Neural cell (in vitro differentiated cells): ENCODE measurements at regions not wholly inside any gene's neighbourhood (a gene's known extent, or its start where the extent isn't known, plus 50 kb on each side); places are given as distances from the start of the nearest gene placed in this dataset.

Experiments used
- CTCF ChIP-seq: fragments of 450-650 bp; IDR thresholded peaks from 2 replicates; pipeline ENCODE4 v1.5.1; 2014; ENCODE audit warnings: antibody characterized with exemption, mild to moderate bottlenecking, moderate library complexity; ENCODE audit not compliant: poor library complexity, severe bottlenecking
- POLR2AphosphoS5 ChIP-seq: IDR thresholded peaks from 2 replicates; pipeline ENCODE4 v1.6.1; 2012

DNA sequence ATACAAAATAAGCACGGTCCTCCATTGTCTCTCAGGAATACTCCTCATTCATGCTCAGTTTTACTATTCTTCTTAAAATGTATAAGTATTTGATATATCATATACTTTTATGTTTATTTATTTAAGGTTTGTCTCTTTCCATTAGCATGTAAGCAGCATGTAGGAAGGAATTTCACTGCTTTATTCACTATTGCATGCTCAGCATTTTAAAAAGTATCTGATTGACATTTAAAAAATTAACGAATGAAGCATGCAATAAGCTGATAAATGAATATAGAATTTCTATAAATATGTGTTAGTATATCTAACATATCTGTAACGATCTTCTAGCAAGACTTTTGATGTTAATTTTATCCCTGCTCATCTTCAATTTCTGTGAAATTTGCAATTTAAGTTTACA lies 402.7 kb upstream of the BRINP3 start:
- TF ChIP-seq CTCF (no peak), POLR2AphosphoS5 (no peak)
